SU-DHL-6 (cell line): ENCODE measurements at regions not wholly inside any gene's neighbourhood (a gene's known extent, or its start where the extent isn't known, plus 50 kb on each side); places are given as distances from the start of the nearest gene placed in this dataset.

Experiments used
- H2AFZ ChIP-seq: fragments of 200-600 bp; sonication (generic); 2 replicates; pipeline ENCODE4 v1.6.1; 2014; ENCODE audit warnings: low read depth, mild to moderate bottlenecking, moderate library complexity, mixed read lengths, antibody characterized with exemption, low read length; ENCODE audit not compliant: severe bottlenecking
- H3F3A ChIP-seq: fragments of 200-600 bp; shearing (Covaris generic); 2 replicates; pipeline ENCODE4 v1.6.0; 2016; ENCODE audit warnings: antibody characterized with exemption, mild to moderate bottlenecking; ENCODE audit not compliant: insufficient read depth
- H3K27ac ChIP-seq: fragments of 200-600 bp; sonication (generic); 2 replicates; pipeline ENCODE4 v1.5.1; 2016; ENCODE audit warnings: low read depth, mild to moderate bottlenecking, low read length, moderate library complexity, mixed read lengths
- H3K27me3 ChIP-seq: fragments of 200-600 bp; sonication (generic), shearing (Covaris generic); 2 replicates; pipeline ENCODE4 v1.6.0; 2014; ENCODE audit warnings: mild to moderate bottlenecking, low read length
- H3K36me3 ChIP-seq: fragments of 200-600 bp; sonication (generic); 2 replicates; pipeline ENCODE4 v1.6.1; 2014; ENCODE audit warnings: mild to moderate bottlenecking, low read length, mixed read lengths
- H3K4me2 ChIP-seq: fragments of 300-600, 200-600 bp; shearing (Covaris generic), sonication (generic); 2 replicates; pipeline ENCODE4 v1.6.0; 2014; ENCODE audit warnings: low read length, low read depth, mild to moderate bottlenecking; ENCODE audit not compliant: poor library complexity, severe bottlenecking
- H3K4me3 ChIP-seq: fragments of 200-600 bp; sonication (generic); 2 replicates; pipeline ENCODE4 v1.5.1; 2014; ENCODE audit warnings: antibody characterized with exemption, low read length, mild to moderate bottlenecking, mixed read lengths; ENCODE audit not compliant: insufficient read depth, poor library complexity, severe bottlenecking
- H3K79me2 ChIP-seq: fragments of 200-600 bp; sonication (generic); 2 replicates; pipeline ENCODE4 v1.6.1; 2014; ENCODE audit warnings: mild to moderate bottlenecking, low read length, moderate library complexity; ENCODE audit not compliant: insufficient read depth
- H3K9ac ChIP-seq: fragments of 200-600 bp; sonication (generic); 2 replicates; pipeline ENCODE4 v1.7.0; 2014; ENCODE audit warnings: mild to moderate bottlenecking, low read length
- H3K9me2 ChIP-seq: fragments of 200-600 bp; sonication (generic); replicated peaks from 2 replicates; pipeline ENCODE4 v1.6.1; 2014; ENCODE audit warnings: low read length; ENCODE audit not compliant: insufficient read depth
- H3K9me3 ChIP-seq: fragments of 200-600 bp; sonication (generic); 2 replicates; pipeline ENCODE4 v1.6.1; 2014; ENCODE audit warnings: low read length, mixed read lengths; ENCODE audit not compliant: insufficient read depth
- H4K20me1 ChIP-seq: fragments of 200-600 bp; sonication (generic); 2 replicates; pipeline ENCODE4 v1.6.1; 2014; ENCODE audit warnings: low read depth, mild to moderate bottlenecking, antibody characterized with exemption, low read length, moderate library complexity, mixed read lengths
- CTCF ChIP-seq: fragments of 200-600 bp; sonication (generic); IDR thresholded peaks from one replicate; pipeline ENCODE4 v1.5.1; 2017; ENCODE audit warnings: antibody characterized with exemption, mild to moderate bottlenecking, low read length, moderate library complexity; ENCODE audit not compliant: insufficient read depth, poor library complexity, severe bottlenecking
- EZH2phosphoT487 ChIP-seq: fragments of 200-600 bp; sonication (generic), shearing (Covaris generic); conservative IDR thresholded peaks from 2 replicates; pipeline ENCODE4 v1.6.1; 2018; ENCODE audit warnings: mild to moderate bottlenecking, antibody characterized with exemption, low read length, moderate library complexity, mixed read lengths

GRCh38 chr12:84073401-84073800 is 839.2 kb downstream of the SLC6A15 start:
- no peak for TF ChIP-seq CTCF
- TF ChIP-seq EZH2phosphoT487 = no peak
- no peak overlapping the region for H3K4me3 ChIP-seq
- no peaks in the 10 kb centered on the region for H3F3A ChIP-seq
- H3K27ac ChIP-seq = no peak overlapping the region
- H3K9me3 ChIP-seq = no peaks in the 10 kb centered on the region
- H2AFZ ChIP-seq = no peak overlapping the region
- no peak overlapping the region for H3K9ac ChIP-seq
- H4K20me1 ChIP-seq = no peaks in the 10 kb centered on the region
- no peaks in the 10 kb centered on the region for H3K27me3 ChIP-seq
- no peaks in the 10 kb centered on the region for H3K79me2 ChIP-seq
- no peaks in the 10 kb centered on the region for H3K9me2 ChIP-seq
- no peaks in the 10 kb centered on the region for H3K36me3 ChIP-seq
- no peak overlapping the region for H3K4me2 ChIP-seq

- Histone ChIP-seq H3F3A (no peaks in the 10 kb centered on the region), H3K27ac (no peak overlapping the region), H3K36me3 (no peaks in the 10 kb centered on the region), H3K79me2 (no peaks in the 10 kb centered on the region), H3K27me3 (no peaks in the 10 kb centered on the region), H4K20me1 (no peaks in the 10 kb centered on the region), H3K9me3 (no peaks in the 10 kb centered on the region), H3K9me2 (no peaks in the 10 kb centered on the region), H3K4me3 (no peak overlapping the region), H3K4me2 (no peak overlapping the region), H2AFZ (no peak overlapping the region), H3K9ac (no peak overlapping the region)
- no peak for TF ChIP-seq EZH2phosphoT487
- no peak for TF ChIP-seq CTCF
These were observed 839.6 kb downstream of the SLC6A15 start for GRCh38 chr12:84072961-84073360.

- H3F3A ChIP-seq = no peaks in the 10 kb centered on the region
- no peak overlapping the region for H3K9ac ChIP-seq
- TF ChIP-seq CTCF (no peak), EZH2phosphoT487 (no peak)
- H3K79me2 ChIP-seq = no peaks in the 10 kb centered on the region
- H3K27ac ChIP-seq = no peak overlapping the region
- H3K4me2 ChIP-seq = no peak overlapping the region
- no peaks in the 10 kb centered on the region for H3K9me3 ChIP-seq
- H3K27me3 ChIP-seq = no peaks in the 10 kb centered on the region
- H3K4me3 ChIP-seq = no peak overlapping the region
- no peak overlapping the region for H2AFZ ChIP-seq
- H3K36me3 ChIP-seq = no peaks in the 10 kb centered on the region
- no peaks in the 10 kb centered on the region for H4K20me1 ChIP-seq
- H3K9me2 ChIP-seq = no peaks in the 10 kb centered on the region
These were observed 842.3 kb downstream of the SLC6A15 start for GRCh38 chr12:84070292-84070691.
